ENCODE measurements at regions not wholly inside any gene's neighbourhood (a gene's known extent, or its start where the extent isn't known, plus 50 kb on each side); places are given as distances from the start of the nearest gene placed in this dataset.

- Histone ChIP-seq H3K36me3 (ENCODE audit: control insufficient read depth in 3 of 3, insufficient read depth in 3 of 3, low read length in 3 of 3) (no peaks in the 10 kb centered on the region), H3K9me3 (ENCODE audit: control insufficient read depth in 3 of 3, low read length in 3 of 3) (peaks cover 0 to 2% (median 0%) of the 10 kb centered on the region in 3 donors), H3K4me3 (ENCODE audit: low read length in 3 of 3) (no peak overlapping the region), H3K9ac (ENCODE audit: low read depth in 1 of 3, low read length in 3 of 3) (no peak overlapping the region), H3K27ac (ENCODE audit: low read depth, low read length) (no peak overlapping the region), H3K27me3 (ENCODE audit: control insufficient read depth in 3 of 3, insufficient read depth in 3 of 3, low read length in 3 of 3) (no peaks in the 10 kb centered on the region), H3K4me1 (ENCODE audit: control insufficient read depth in 3 of 3, insufficient read depth in 3 of 3, low read length in 3 of 3) (no peaks in the 10 kb centered on the region)
These were observed 481.8 kb downstream of the MTRR start for GRCh38 chr5:8350644-8351339.

GRCh38 chr5:8355981-8356380 is 487.0 kb downstream of the MTRR start:
- Histone ChIP-seq H3K4me1 (ENCODE audit: control insufficient read depth in 3 of 3, insufficient read depth in 3 of 3, low read length in 3 of 3) (no peaks in the 10 kb centered on the region), H3K36me3 (ENCODE audit: control insufficient read depth in 3 of 3, insufficient read depth in 3 of 3, low read length in 3 of 3) (no peaks in the 10 kb centered on the region), H3K27me3 (ENCODE audit: control insufficient read depth in 3 of 3, insufficient read depth in 3 of 3, low read length in 3 of 3) (peaks cover 0 to 2% (median 0%) of the 10 kb centered on the region in 3 donors), H3K4me3 (ENCODE audit: low read length in 3 of 3) (no peak overlapping the region), H3K9ac (ENCODE audit: low read depth in 1 of 3, low read length in 3 of 3) (no peak overlapping the region), H3K27ac (ENCODE audit: low read depth, low read length) (no peak overlapping the region), H3K9me3 (ENCODE audit: control insufficient read depth in 3 of 3, low read length in 3 of 3) (no peaks in the 10 kb centered on the region)

- Histone ChIP-seq H3K36me3 (ENCODE audit: control insufficient read depth in 3 of 3, insufficient read depth in 3 of 3, low read length in 3 of 3) (no peaks in the 10 kb centered on the region), H3K9ac (ENCODE audit: low read depth in 1 of 3, low read length in 3 of 3) (no peak overlapping the region), H3K4me1 (ENCODE audit: control insufficient read depth in 3 of 3, insufficient read depth in 3 of 3, low read length in 3 of 3) (no peaks in the 10 kb centered on the region), H3K4me3 (ENCODE audit: low read length in 3 of 3) (no peak overlapping the region), H3K27me3 (ENCODE audit: control insufficient read depth in 3 of 3, insufficient read depth in 3 of 3, low read length in 3 of 3) (peaks cover 0 to 2% (median 0%) of the 10 kb centered on the region in 3 donors), H3K9me3 (ENCODE audit: control insufficient read depth in 3 of 3, low read length in 3 of 3) (no peaks in the 10 kb centered on the region), H3K27ac (ENCODE audit: low read depth, low read length) (no peak overlapping the region)
These were observed 491.1 kb downstream of the MTRR start for GRCh38 chr5:8360012-8360411.

GRCh38 chr5:8362495-8362894 is 493.5 kb downstream of the MTRR start:
- Histone ChIP-seq H3K36me3 (ENCODE audit: control insufficient read depth in 3 of 3, insufficient read depth in 3 of 3, low read length in 3 of 3) (no peaks in the 10 kb centered on the region), H3K4me3 (ENCODE audit: low read length in 3 of 3) (no peak overlapping the region), H3K27ac (ENCODE audit: low read depth, low read length) (no peak overlapping the region), H3K4me1 (ENCODE audit: control insufficient read depth in 3 of 3, insufficient read depth in 3 of 3, low read length in 3 of 3) (no peaks in the 10 kb centered on the region), H3K9ac (ENCODE audit: low read depth in 1 of 3, low read length in 3 of 3) (no peak overlapping the region), H3K27me3 (ENCODE audit: control insufficient read depth in 3 of 3, insufficient read depth in 3 of 3, low read length in 3 of 3) (peaks cover 0 to 2% (median 0%) of the 10 kb centered on the region in 3 donors), H3K9me3 (ENCODE audit: control insufficient read depth in 3 of 3, low read length in 3 of 3) (no peaks in the 10 kb centered on the region)

DNA sequence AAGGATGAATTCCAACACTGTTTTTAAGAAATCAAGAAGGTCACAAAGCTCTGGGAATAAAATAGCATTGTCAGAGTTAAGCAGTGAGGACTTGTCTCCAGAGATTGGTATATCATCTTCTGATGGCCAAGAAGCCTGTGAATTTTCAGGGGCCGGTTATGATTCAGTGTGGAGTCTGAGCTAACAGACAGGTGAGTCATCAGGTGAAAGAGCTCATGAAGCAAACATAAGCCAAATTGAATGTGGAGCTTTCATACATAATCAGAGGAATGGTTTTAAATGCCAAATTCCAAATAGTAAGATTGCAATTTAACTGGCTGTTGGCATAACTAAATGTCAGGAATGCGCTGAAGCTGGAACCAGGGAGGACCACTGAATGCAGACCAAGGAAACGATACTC is 494.2 kb downstream of the MTRR start:
- H3K27ac ChIP-seq (ENCODE audit: low read depth, low read length): no peak overlapping the region
- H3K9me3 ChIP-seq (ENCODE audit: control insufficient read depth in 3 of 3, low read length in 3 of 3): no peaks in the 10 kb centered on the region
- H3K4me1 ChIP-seq (ENCODE audit: control insufficient read depth in 3 of 3, insufficient read depth in 3 of 3, low read length in 3 of 3): no peaks in the 10 kb centered on the region
- peaks cover 0 to 2% (median 0%) of the 10 kb centered on the region in 3 donors for H3K27me3 ChIP-seq (ENCODE audit: control insufficient read depth in 3 of 3, insufficient read depth in 3 of 3, low read length in 3 of 3)
- H3K4me3 ChIP-seq (ENCODE audit: low read length in 3 of 3): no peak overlapping the region
- no peaks in the 10 kb centered on the region for H3K36me3 ChIP-seq (ENCODE audit: control insufficient read depth in 3 of 3, insufficient read depth in 3 of 3, low read length in 3 of 3)
- no peak overlapping the region for H3K9ac ChIP-seq (ENCODE audit: low read depth in 1 of 3, low read length in 3 of 3)

GRCh38 chr5:8366266-8366665 is 497.3 kb downstream of the MTRR start:
- no peaks in the 10 kb centered on the region for H3K9me3 ChIP-seq (ENCODE audit: control insufficient read depth in 3 of 3, low read length in 3 of 3)
- H3K27ac ChIP-seq (ENCODE audit: low read depth, low read length): no peak overlapping the region
- no peak overlapping the region for H3K4me3 ChIP-seq (ENCODE audit: low read length in 3 of 3)
- H3K27me3 ChIP-seq (ENCODE audit: control insufficient read depth in 3 of 3, insufficient read depth in 3 of 3, low read length in 3 of 3): no peaks in the 10 kb centered on the region
- no peaks in the 10 kb centered on the region for H3K4me1 ChIP-seq (ENCODE audit: control insufficient read depth in 3 of 3, insufficient read depth in 3 of 3, low read length in 3 of 3)
- H3K9ac ChIP-seq (ENCODE audit: low read depth in 1 of 3, low read length in 3 of 3): no peak overlapping the region
- no peaks in the 10 kb centered on the region for H3K36me3 ChIP-seq (ENCODE audit: control insufficient read depth in 3 of 3, insufficient read depth in 3 of 3, low read length in 3 of 3)

DNA sequence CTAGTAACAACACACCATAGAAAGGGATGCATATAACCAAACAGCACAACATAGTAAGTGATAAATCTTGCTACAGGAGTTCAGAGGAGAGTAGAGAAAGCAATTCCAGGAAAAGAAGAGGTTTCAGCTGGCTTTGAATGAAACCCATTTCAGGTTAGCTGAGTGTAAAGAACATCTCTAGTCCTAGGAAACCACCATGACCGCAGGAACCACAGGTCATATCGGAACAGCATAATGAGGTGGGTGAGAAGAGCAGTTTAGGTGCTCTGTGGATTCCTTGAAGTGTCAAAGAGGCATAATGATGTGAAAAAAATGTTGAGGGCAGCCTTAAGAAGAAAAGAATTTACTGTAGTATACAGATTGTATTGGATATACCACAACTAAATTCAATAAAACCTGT is 507.5 kb downstream of the MTRR start:
- no peak overlapping the region for H3K4me3 ChIP-seq (ENCODE audit: low read length in 3 of 3)
- H3K4me1 ChIP-seq (ENCODE audit: control insufficient read depth in 3 of 3, insufficient read depth in 3 of 3, low read length in 3 of 3): no peaks in the 10 kb centered on the region
- H3K27me3 ChIP-seq (ENCODE audit: control insufficient read depth in 3 of 3, insufficient read depth in 3 of 3, low read length in 3 of 3): no peaks in the 10 kb centered on the region
- no peaks in the 10 kb centered on the region for H3K36me3 ChIP-seq (ENCODE audit: control insufficient read depth in 3 of 3, insufficient read depth in 3 of 3, low read length in 3 of 3)
- H3K9me3 ChIP-seq (ENCODE audit: control insufficient read depth in 3 of 3, low read length in 3 of 3): no peaks in the 10 kb centered on the region
- H3K27ac ChIP-seq (ENCODE audit: low read depth, low read length): no peak overlapping the region
- H3K9ac ChIP-seq (ENCODE audit: low read depth in 1 of 3, low read length in 3 of 3): no peak overlapping the region

- H3K27ac ChIP-seq (ENCODE audit: low read depth, low read length): no peak overlapping the region
- H3K27me3 ChIP-seq (ENCODE audit: control insufficient read depth in 3 of 3, insufficient read depth in 3 of 3, low read length in 3 of 3): no peaks in the 10 kb centered on the region
- H3K36me3 ChIP-seq (ENCODE audit: control insufficient read depth in 3 of 3, insufficient read depth in 3 of 3, low read length in 3 of 3): no peaks in the 10 kb centered on the region
- H3K4me1 ChIP-seq (ENCODE audit: control insufficient read depth in 3 of 3, insufficient read depth in 3 of 3, low read length in 3 of 3): no peaks in the 10 kb centered on the region
- H3K9ac ChIP-seq (ENCODE audit: low read depth in 1 of 3, low read length in 3 of 3): no peak overlapping the region
- H3K9me3 ChIP-seq (ENCODE audit: control insufficient read depth in 3 of 3, low read length in 3 of 3): peaks cover 0 to 3% (median 0%) of the 10 kb centered on the region in 3 donors
- no peak overlapping the region for H3K4me3 ChIP-seq (ENCODE audit: low read length in 3 of 3)
These were observed 513.0 kb downstream of the MTRR start for GRCh38 chr5:8381972-8382371.

- Histone ChIP-seq H3K4me3 (ENCODE audit: low read length in 3 of 3) (no peak overlapping the region), H3K9ac (ENCODE audit: low read depth in 1 of 3, low read length in 3 of 3) (no peak overlapping the region), H3K4me1 (ENCODE audit: control insufficient read depth in 3 of 3, insufficient read depth in 3 of 3, low read length in 3 of 3) (no peaks in the 10 kb centered on the region), H3K27ac (ENCODE audit: low read depth, low read length) (no peak overlapping the region), H3K27me3 (ENCODE audit: control insufficient read depth in 3 of 3, insufficient read depth in 3 of 3, low read length in 3 of 3) (no peaks in the 10 kb centered on the region), H3K9me3 (ENCODE audit: control insufficient read depth in 3 of 3, low read length in 3 of 3) (peaks cover 0 to 3% (median 0%) of the 10 kb centered on the region in 3 donors), H3K36me3 (ENCODE audit: control insufficient read depth in 3 of 3, insufficient read depth in 3 of 3, low read length in 3 of 3) (no peaks in the 10 kb centered on the region)
These were observed 513.5 kb downstream of the MTRR start for GRCh38 chr5:8382456-8382855.

DNA sequence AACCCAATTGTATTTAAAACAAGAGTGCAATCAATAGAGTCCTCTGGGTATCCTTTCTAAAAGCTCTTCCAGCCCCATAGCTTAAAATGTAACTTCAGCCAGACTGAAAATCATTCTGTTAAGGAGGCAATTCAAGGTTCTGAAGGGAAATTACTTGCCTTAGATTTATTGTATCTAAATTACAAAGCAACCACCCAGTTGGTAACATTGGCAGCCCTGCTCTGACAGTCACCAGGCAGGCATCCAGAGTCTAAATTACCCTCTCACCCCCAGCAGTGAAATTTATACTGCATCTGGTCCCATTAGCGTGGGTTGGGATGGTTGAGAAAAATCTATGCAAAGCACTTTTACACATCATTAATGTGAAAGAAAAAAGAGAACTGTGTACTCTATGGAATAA is 514.7 kb downstream of the MTRR start:
- Histone ChIP-seq H3K9me3 (ENCODE audit: control insufficient read depth in 3 of 3, low read length in 3 of 3) (peaks cover 0 to 3% (median 0%) of the 10 kb centered on the region in 3 donors), H3K27ac (ENCODE audit: low read depth, low read length) (no peak overlapping the region), H3K4me1 (ENCODE audit: control insufficient read depth in 3 of 3, insufficient read depth in 3 of 3, low read length in 3 of 3) (no peaks in the 10 kb centered on the region), H3K36me3 (ENCODE audit: control insufficient read depth in 3 of 3, insufficient read depth in 3 of 3, low read length in 3 of 3) (no peaks in the 10 kb centered on the region), H3K27me3 (ENCODE audit: control insufficient read depth in 3 of 3, insufficient read depth in 3 of 3, low read length in 3 of 3) (no peaks in the 10 kb centered on the region), H3K4me3 (ENCODE audit: low read length in 3 of 3) (no peak overlapping the region), H3K9ac (ENCODE audit: low read depth in 1 of 3, low read length in 3 of 3) (no peak overlapping the region)

Measured in skeletal muscle tissue (tissue), 3 donors.